HG03520 (cell line): ENCODE measurements at regions not wholly inside any gene's neighbourhood (a gene's known extent, or its start where the extent isn't known, plus 50 kb on each side); places are given as distances from the start of the nearest gene placed in this dataset.

Experiments used
- ATAC-seq: cut with Tn5 transposase; IDR thresholded peaks from one replicate; pipeline ENCODE4 v1.9.1; 2021; ENCODE audit warnings: mild to moderate bottlenecking, moderate library complexity; ENCODE audit not compliant: unreplicated experiment

- no peak for ATAC-seq
Observed at GRCh38 chr4:100742045-100742444, 224.2 kb upstream of the EMCN start.

GRCh38 chr4:100739426-100739825, 221.6 kb upstream of the EMCN start:
- no peak for ATAC-seq

- ATAC-seq = no peak
Observed at GRCh38 chr4:100738196-100739165, 220.7 kb upstream of the EMCN start.

GRCh38 chr4:100736641-100737451, 219.0 kb upstream of the EMCN start:
- ATAC-seq = no peak

- ATAC-seq = no peak
Observed at GRCh38 chr4:100728861-100729260, 211.0 kb upstream of the EMCN start.

GRCh38 chr4:100722866-100723459, 205.1 kb upstream of the EMCN start:
- ATAC-seq = no peak

- no peak for ATAC-seq
Observed at GRCh38 chr4:100722133-100722532, 204.3 kb upstream of the EMCN start.

- ATAC-seq = no peak
Observed at GRCh38 chr4:100721490-100721889, 203.7 kb upstream of the EMCN start.

GRCh38 chr4:100721077-100721476, 203.3 kb upstream of the EMCN start:
- ATAC-seq = no peak

- no peak for ATAC-seq
Observed at GRCh38 chr4:100716416-100716815, 198.6 kb upstream of the EMCN start.

- no peak for ATAC-seq
Observed at GRCh38 chr4:100708776-100709175, 191.0 kb upstream of the EMCN start.

- ATAC-seq = no peak
Observed at GRCh38 chr4:100707786-100708185, 190.0 kb upstream of the EMCN start.

GRCh38 chr4:100696531-100696930, 178.7 kb upstream of the EMCN start:
- no peak for ATAC-seq

GRCh38 chr4:100695871-100696270, 178.0 kb upstream of the EMCN start:
- no peak for ATAC-seq

- no peak for ATAC-seq
Observed at GRCh38 chr4:100695039-100695654, 177.3 kb upstream of the EMCN start.

GRCh38 chr4:100694467-100694866, 176.6 kb upstream of the EMCN start:
- ATAC-seq = no peak

GRCh38 chr4:100690812-100691211, 173.0 kb upstream of the EMCN start:
- ATAC-seq = no peak

- ATAC-seq = no peak
Observed at GRCh38 chr4:100688368-100688767, 170.5 kb upstream of the EMCN start.

GRCh38 chr4:100682477-100683218, 164.8 kb upstream of the EMCN start:
- no peak for ATAC-seq

- no peak for ATAC-seq
Observed at GRCh38 chr4:100681289-100681688, 163.5 kb upstream of the EMCN start.
